Duodenal mucosa (tissue), 2 donors: ENCODE measurements at regions not wholly inside any gene's neighbourhood (a gene's known extent, or its start where the extent isn't known, plus 50 kb on each side); places are given as distances from the start of the nearest gene placed in this dataset.

ENCODE experiments used
- H3K27ac ChIP-seq: one replicate; pipeline ENCODE4 v1.7.0; 2013; ENCODE audit warnings: low read depth, low read length
- H3K27me3 ChIP-seq, 2 donors: one replicate each; pipeline ENCODE4 v1.7.0; 2013; ENCODE audit warnings: low read length in 2 of 2, control low read depth in 1 of 2; ENCODE audit not compliant: insufficient read depth in 2 of 2, control insufficient read depth in 1 of 2
- H3K36me3 ChIP-seq, 2 donors: one replicate each; pipeline ENCODE4 v1.7.0; 2013; ENCODE audit warnings: low read length in 2 of 2, control low read depth in 1 of 2; ENCODE audit not compliant: insufficient read depth in 2 of 2, control insufficient read depth in 1 of 2
- H3K4me1 ChIP-seq, 2 donors: one replicate each; pipeline ENCODE4 v1.7.0; 2013; ENCODE audit warnings: low read length in 2 of 2, control low read depth in 1 of 2; ENCODE audit not compliant: insufficient read depth in 2 of 2, control insufficient read depth in 1 of 2
- H3K4me3 ChIP-seq, 2 donors: one replicate each; pipeline ENCODE4 v1.7.0; 2013; ENCODE audit warnings: low read length in 2 of 2, low read depth in 1 of 2
- H3K9ac ChIP-seq, 2 donors: one replicate each; pipeline ENCODE4 v1.7.0; 2013; ENCODE audit warnings: low read length in 2 of 2, low read depth in 1 of 2
- H3K9me3 ChIP-seq, 2 donors: one replicate each; pipeline ENCODE4 v1.7.0; 2013; ENCODE audit warnings: low read length in 2 of 2, control low read depth in 1 of 2; ENCODE audit not compliant: control insufficient read depth in 1 of 2

GRCh38 chr21:36245649-36246048 lies 74.3 kb upstream of the MORC3 start:
- no peak overlapping the region for H3K9ac ChIP-seq
- H3K36me3 ChIP-seq = peaks cover 44 to 57% of the 10 kb centered on the region in 2 donors
- no peaks in the 10 kb centered on the region for H3K9me3 ChIP-seq
- peaks cover 0 to 3% of the 10 kb centered on the region in 2 donors for H3K4me1 ChIP-seq
- no peaks in the 10 kb centered on the region for H3K27me3 ChIP-seq
- H3K27ac ChIP-seq = no peak overlapping the region
- H3K4me3 ChIP-seq = no peak overlapping the region

- no peaks in the 10 kb centered on the region for H3K27me3 ChIP-seq
- H3K9ac ChIP-seq = no peak overlapping the region
- no peaks in the 10 kb centered on the region for H3K9me3 ChIP-seq
- no peak overlapping the region for H3K4me3 ChIP-seq
- peaks cover 0 to 3% of the 10 kb centered on the region in 2 donors for H3K4me1 ChIP-seq
- H3K27ac ChIP-seq = no peak overlapping the region
- peaks cover 49 to 62% of the 10 kb centered on the region in 2 donors for H3K36me3 ChIP-seq
Observed at GRCh38 chr21:36246080-36246631, 73.8 kb upstream of the MORC3 start.

GRCh38 chr21:36247316-36248010 lies 72.5 kb upstream of the MORC3 start:
- Histone ChIP-seq H3K9me3 (no peaks in the 10 kb centered on the region), H3K4me1 (peaks cover 0 to 3% of the 10 kb centered on the region in 2 donors), H3K27ac (no peak overlapping the region), H3K27me3 (no peaks in the 10 kb centered on the region), H3K4me3 (no peak overlapping the region), H3K36me3 (peaks cover 49 to 70% of the 10 kb centered on the region in 2 donors), H3K9ac (no peak overlapping the region)

GRCh38 chr21:36249576-36250422 lies 70.2 kb upstream of the MORC3 start:
- no peak overlapping the region for H3K27ac ChIP-seq
- peaks cover 0 to 3% of the 10 kb centered on the region in 2 donors for H3K4me1 ChIP-seq
- no peak overlapping the region for H3K9ac ChIP-seq
- no peak overlapping the region for H3K4me3 ChIP-seq
- H3K36me3 ChIP-seq = peaks cover 51 to 82% of the 10 kb centered on the region in 2 donors
- H3K27me3 ChIP-seq = no peaks in the 10 kb centered on the region
- H3K9me3 ChIP-seq = no peaks in the 10 kb centered on the region

- peaks cover 45 to 75% of the 10 kb centered on the region in 2 donors for H3K36me3 ChIP-seq
- no peaks in the 10 kb centered on the region for H3K27me3 ChIP-seq
- no peak overlapping the region for H3K9ac ChIP-seq
- H3K4me3 ChIP-seq = no peak overlapping the region
- no peaks in the 10 kb centered on the region for H3K9me3 ChIP-seq
- peaks cover 0 to 3% of the 10 kb centered on the region in 2 donors for H3K4me1 ChIP-seq
- no peak overlapping the region for H3K27ac ChIP-seq
Observed at GRCh38 chr21:36250423-36251075, 69.4 kb upstream of the MORC3 start.

GRCh38 chr21:36254106-36254941 lies 65.7 kb upstream of the MORC3 start:
- Histone ChIP-seq H3K36me3 (peaks cover 18 to 62% of the 10 kb centered on the region in 2 donors), H3K27me3 (no peaks in the 10 kb centered on the region), H3K9ac (no peak overlapping the region), H3K4me3 (no peak overlapping the region), H3K27ac (no peak overlapping the region), H3K9me3 (no peaks in the 10 kb centered on the region), H3K4me1 (no peaks in the 10 kb centered on the region)

GRCh38 chr21:36255663-36256062 lies 64.3 kb upstream of the MORC3 start:
- H3K36me3 ChIP-seq = peaks cover 9 to 49% of the 10 kb centered on the region in 2 donors
- H3K4me3 ChIP-seq = no peak overlapping the region
- no peaks in the 10 kb centered on the region for H3K9me3 ChIP-seq
- H3K4me1 ChIP-seq = no peaks in the 10 kb centered on the region
- H3K27me3 ChIP-seq = no peaks in the 10 kb centered on the region
- no peak overlapping the region for H3K9ac ChIP-seq
- H3K27ac ChIP-seq = no peak overlapping the region

GRCh38 chr21:36257657-36258056 lies 62.3 kb upstream of the MORC3 start:
- Histone ChIP-seq H3K4me3 (no peak overlapping the region), H3K27me3 (no peaks in the 10 kb centered on the region), H3K27ac (no peak overlapping the region), H3K36me3 (peaks cover 11 to 45% of the 10 kb centered on the region in 2 donors), H3K9ac (no peak overlapping the region), H3K9me3 (no peaks in the 10 kb centered on the region), H3K4me1 (no peaks in the 10 kb centered on the region)

- no peaks in the 10 kb centered on the region for H3K4me1 ChIP-seq
- H3K9me3 ChIP-seq = no peaks in the 10 kb centered on the region
- H3K9ac ChIP-seq = peak overlapping the region in 1 of 2 donors; percentile 70
- peaks cover 15 to 43% of the 10 kb centered on the region in 2 donors for H3K36me3 ChIP-seq
- H3K27ac ChIP-seq = peak overlapping the region; percentile 68
- peak overlapping the region; percentile 63 to 91 for H3K4me3 ChIP-seq
- H3K27me3 ChIP-seq = no peaks in the 10 kb centered on the region
Observed at GRCh38 chr21:36260030-36260787, 59.8 kb upstream of the MORC3 start.
